ENCODE measurements at regions not wholly inside any gene's neighbourhood (a gene's known extent, or its start where the extent isn't known, plus 50 kb on each side); places are given as distances from the start of the nearest gene placed in this dataset.
"Not testable (repeated sequence)": the region's sequence is repeated elsewhere in the genome, so short reads cannot be mapped to it uniquely, and the experiment has no call there.

DNA sequence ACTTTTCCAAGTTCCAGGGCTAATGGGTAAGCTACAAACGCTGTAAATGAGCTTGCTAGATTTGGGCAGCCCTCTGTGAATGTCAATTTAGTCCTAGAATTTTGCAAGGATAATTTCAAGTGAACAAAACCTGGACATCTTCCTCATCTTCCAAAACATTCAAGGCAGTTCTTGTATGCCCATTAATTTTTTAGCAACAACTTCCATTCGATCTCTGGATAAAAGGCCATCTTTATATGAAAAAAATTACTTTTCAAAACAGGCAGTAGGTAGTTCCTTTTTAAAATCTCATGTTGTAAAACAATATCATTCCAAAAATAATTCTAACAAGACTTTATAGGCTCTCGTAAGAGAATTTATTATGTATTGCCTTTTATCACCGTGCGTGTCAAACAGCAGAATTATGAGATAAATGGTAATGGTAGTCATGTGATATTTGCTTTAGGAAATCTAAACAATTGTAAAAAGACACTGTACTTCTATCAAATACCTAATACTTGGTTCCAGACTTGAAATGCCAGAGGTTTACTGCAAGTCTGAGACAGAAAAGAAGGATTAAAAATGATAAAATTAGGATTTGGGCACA, 143.7 kb upstream of the NRP1 start:
- TF ChIP-seq, protein P1, sequence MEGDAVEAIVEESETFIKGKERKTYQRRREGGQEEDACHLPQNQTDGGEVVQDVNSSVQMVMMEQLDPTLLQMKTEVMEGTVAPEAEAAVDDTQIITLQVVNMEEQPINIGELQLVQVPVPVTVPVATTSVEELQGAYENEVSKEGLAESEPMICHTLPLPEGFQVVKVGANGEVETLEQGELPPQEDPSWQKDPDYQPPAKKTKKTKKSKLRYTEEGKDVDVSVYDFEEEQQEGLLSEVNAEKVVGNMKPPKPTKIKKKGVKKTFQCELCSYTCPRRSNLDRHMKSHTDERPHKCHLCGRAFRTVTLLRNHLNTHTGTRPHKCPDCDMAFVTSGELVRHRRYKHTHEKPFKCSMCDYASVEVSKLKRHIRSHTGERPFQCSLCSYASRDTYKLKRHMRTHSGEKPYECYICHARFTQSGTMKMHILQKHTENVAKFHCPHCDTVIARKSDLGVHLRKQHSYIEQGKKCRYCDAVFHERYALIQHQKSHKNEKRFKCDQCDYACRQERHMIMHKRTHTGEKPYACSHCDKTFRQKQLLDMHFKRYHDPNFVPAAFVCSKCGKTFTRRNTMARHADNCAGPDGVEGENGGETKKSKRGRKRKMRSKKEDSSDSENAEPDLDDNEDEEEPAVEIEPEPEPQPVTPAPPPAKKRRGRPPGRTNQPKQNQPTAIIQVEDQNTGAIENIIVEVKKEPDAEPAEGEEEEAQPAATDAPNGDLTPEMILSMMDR (IDR thresholded peaks at IDR 0.05; ENCODE audit: insufficient read depth, low read depth, low read length, missing control alignments) = no peak
- DNase-seq (ENCODE audit: low read depth) = no peak
- H3K4me3 ChIP-seq (ENCODE audit: low read length) = no peak overlapping the region

DNA sequence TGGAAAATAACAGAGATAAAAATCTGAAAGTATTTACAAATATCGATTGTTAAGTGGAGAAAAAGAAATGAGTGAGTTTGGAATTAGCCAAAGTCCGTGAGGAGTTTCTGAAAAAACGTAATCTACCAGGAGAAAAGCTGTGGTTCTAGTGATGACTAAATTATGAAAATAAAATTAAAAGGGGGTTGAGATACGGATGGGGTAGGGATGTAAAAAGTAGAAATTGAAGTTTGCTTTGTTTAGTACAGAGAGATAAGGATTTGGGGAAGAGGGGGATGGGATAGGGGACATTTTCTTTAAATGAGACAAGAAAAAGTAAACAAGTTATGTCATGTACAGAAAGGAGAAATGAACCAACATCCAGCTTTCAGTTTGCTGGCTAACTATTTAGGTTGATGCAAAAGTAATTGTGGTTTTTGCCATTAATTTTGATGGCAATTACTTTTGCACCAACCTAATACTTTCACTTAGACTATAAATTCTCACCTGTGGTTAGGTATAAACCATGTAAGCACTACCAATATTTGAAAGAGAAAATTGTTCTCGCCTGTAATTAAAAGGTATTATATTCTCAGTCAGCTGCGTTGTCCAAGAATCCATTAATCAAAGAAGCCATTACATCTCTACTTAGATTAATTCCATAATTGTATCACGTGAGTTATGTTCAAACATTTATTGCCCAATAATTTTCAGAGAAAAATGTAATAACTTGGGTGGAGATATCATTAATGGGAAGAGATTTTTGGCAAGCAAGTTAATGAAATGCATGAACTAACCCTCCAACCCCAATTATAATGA, 143.0 kb upstream of the NRP1 start:
- TF ChIP-seq, protein P1 (IDR thresholded peaks at IDR 0.05; ENCODE audit: insufficient read depth, low read depth, low read length, missing control alignments) = no peak
- no peak overlapping the region for H3K4me3 ChIP-seq (ENCODE audit: low read length)
- no peak for DNase-seq (ENCODE audit: low read depth)

- DNase-seq (ENCODE audit: low read depth) = no peak
- TF ChIP-seq, protein P1 (IDR thresholded peaks at IDR 0.05; ENCODE audit: insufficient read depth, low read depth, low read length, missing control alignments) = no peak
- H3K4me3 ChIP-seq (ENCODE audit: low read length) = no peak overlapping the region
Measured at GRCh38 chr10:33476757-33477273, 142.3 kb upstream of the NRP1 start.

DNA sequence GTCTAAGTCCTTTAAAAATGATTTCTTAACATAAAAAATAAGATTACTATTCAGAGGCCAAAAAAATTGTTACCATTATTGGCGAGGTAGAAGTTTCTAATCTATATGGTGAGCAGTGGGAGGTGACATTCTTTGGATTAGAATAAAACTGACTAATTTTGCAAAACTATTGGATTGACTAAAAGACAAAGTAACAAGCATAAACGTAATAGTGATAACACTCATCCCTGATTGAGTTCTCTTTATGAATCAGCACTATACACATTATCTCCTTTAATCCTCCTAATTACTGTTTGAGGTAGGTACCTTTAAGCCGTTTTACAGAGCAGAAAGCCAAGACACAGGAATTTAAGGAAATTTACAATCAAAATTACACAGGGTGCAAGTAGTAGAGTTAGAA, 139.2 kb upstream of the NRP1 start:
- TF ChIP-seq, protein P1 (IDR thresholded peaks at IDR 0.05; ENCODE audit: insufficient read depth, low read depth, low read length, missing control alignments) = no peak
- no peak overlapping the region for H3K4me3 ChIP-seq (ENCODE audit: low read length)
- DNase-seq (ENCODE audit: low read depth) = no peak

DNA sequence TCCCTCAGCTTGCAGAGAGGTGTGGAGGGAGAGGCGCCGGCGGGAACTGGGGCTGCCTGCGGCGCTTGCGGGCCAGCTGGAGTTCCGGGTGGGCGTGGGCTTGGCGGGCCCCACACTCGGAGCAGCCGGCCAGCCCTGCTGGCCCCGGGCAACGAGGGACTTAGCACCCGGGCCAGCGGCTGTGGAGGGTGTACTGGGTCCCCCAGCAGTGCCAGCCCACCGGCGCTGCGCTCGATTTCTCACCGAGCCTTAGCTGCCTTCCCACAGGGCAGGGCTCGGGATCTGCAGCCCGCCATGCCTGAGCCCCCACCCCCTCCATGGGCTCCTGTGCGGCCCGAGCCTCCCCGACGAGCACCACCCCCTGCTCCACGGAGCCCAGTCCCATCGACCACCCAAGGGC, 133.5 kb upstream of the NRP1 start:
- not testable (repeated sequence) for DNase-seq (ENCODE audit: low read depth); H3K4me3 ChIP-seq (ENCODE audit: low read length)

DNA sequence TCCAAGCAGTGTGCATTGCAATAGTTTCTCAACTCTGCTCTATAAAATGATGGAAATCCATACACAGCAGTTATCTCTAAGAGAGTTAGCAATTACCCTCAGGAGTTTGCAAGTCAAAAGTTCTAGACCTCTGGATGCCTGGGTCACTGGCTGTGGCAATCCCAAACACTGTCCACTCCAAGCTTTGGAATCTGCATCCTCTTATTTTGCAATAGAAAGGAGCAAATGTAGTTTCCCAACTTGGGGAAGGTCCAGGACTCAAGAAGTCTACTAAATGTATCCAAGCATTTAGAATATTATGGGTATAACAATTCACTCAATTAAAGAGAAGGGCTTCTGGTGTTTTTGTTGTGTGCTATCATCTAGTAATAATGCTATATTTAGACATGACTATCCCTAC, 131.3 kb upstream of the NRP1 start:
- no peak for DNase-seq (ENCODE audit: low read depth)
- H3K4me3 ChIP-seq (ENCODE audit: low read length) = no peak overlapping the region
- TF ChIP-seq, protein P1 (IDR thresholded peaks at IDR 0.05; ENCODE audit: insufficient read depth, low read depth, low read length, missing control alignments) = no peak

DNA sequence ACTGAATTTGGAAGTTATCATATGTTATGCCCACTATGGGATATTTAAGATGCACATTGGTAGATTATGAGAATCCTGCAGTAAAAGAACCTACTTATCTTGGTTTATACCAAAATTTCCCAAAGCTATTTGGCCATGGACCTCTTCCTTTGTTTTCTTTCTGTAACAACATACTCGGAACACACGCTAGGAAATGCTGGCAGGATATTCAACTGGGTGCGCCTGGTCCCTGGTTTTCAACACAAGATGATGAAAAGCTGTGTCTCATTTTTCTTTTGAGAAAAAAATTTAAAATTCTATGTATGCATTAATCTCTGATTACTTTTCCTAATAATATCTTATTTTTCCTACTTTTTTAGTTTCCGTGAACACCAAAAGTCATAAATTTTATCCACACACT, 128.5 kb upstream of the NRP1 start:
- TF ChIP-seq, protein P1 (IDR thresholded peaks at IDR 0.05; ENCODE audit: insufficient read depth, low read depth, low read length, missing control alignments) = no peak
- no peak overlapping the region for H3K4me3 ChIP-seq (ENCODE audit: low read length)
- DNase-seq (ENCODE audit: low read depth) = no peak

Data from epithelial cell of esophagus (primary cell).